Cardiac fibroblast (primary cell): ENCODE measurements at regions not wholly inside any gene's neighbourhood (a gene's known extent, or its start where the extent isn't known, plus 50 kb on each side); places are given as distances from the start of the nearest gene placed in this dataset.

ENCODE experiments used
- DNase-seq, 2 donors: peaks; one replicate each; pipeline versions ENCODE4 v3.0.0 to v3.0.0-alpha.2; 2010; ENCODE audit warnings: low read depth in 2 of 2
- H3K4me3 ChIP-seq, 2 donors: replicated peaks in 1 of 2; 1 replicate in 1 of 2; 2 replicates in 1 of 2; pipeline ENCODE4 v1.5.1; 2011; ENCODE audit warnings: low read depth in 2 of 2, low read length in 2 of 2, mild to moderate bottlenecking in 2 of 2, moderate library complexity in 1 of 2
- CTCF ChIP-seq: IDR thresholded peaks from one replicate; pipeline ENCODE4 v1.5.1; 2011; ENCODE audit warnings: low read depth, mild to moderate bottlenecking, low read length, inconsistent platforms

- TF ChIP-seq CTCF: no peak
- H3K4me3 ChIP-seq: no peak overlapping the region
- no peak for DNase-seq
These were observed 53.6 kb upstream of the NT5E start for GRCh38 chr6:85396159-85396808.

- no peak overlapping the region for H3K4me3 ChIP-seq
These were observed 54.1 kb upstream of the NT5E start for GRCh38 chr6:85395746-85396145.

GRCh38 chr6:85394853-85395538 lies 54.9 kb upstream of the NT5E start:
- DNase-seq: peak in 1 of 2 donors; percentile 80
- H3K4me3 ChIP-seq: no peak overlapping the region
- no peak for TF ChIP-seq CTCF

More at GRCh38 chr6:85395746-85396145, 54.1 kb upstream of the NT5E start:
- DNase-seq: no peak
- no peak for TF ChIP-seq CTCF

GRCh38 chr6:85394199-85394598 lies 55.7 kb upstream of the NT5E start:
- DNase-seq: no peak
- no peak for TF ChIP-seq CTCF
- no peak overlapping the region for H3K4me3 ChIP-seq

GRCh38 chr6:85392379-85392778 lies 57.5 kb upstream of the NT5E start:
- no peak overlapping the region for H3K4me3 ChIP-seq
- no peak for TF ChIP-seq CTCF
- no peak for DNase-seq

GRCh38 chr6:85390775-85391174 lies 59.1 kb upstream of the NT5E start:
- peak; percentile 60 to 73 for DNase-seq
- no peak for TF ChIP-seq CTCF
- no peak overlapping the region for H3K4me3 ChIP-seq
